Neural crest cell (in vitro differentiated cells): ENCODE measurements at regions not wholly inside any gene's neighbourhood (a gene's known extent, or its start where the extent isn't known, plus 50 kb on each side); places are given as distances from the start of the nearest gene placed in this dataset.

ENCODE experiments used
- DNase-seq: peaks from one replicate; pipeline ENCODE4 v3.0.0; 2021; ENCODE audit warnings: low read depth, mixed read lengths, low spot score
- H3K27ac Mint-ChIP-seq: one replicate; pipeline ENCODE4 v1.8.0; 2021; ENCODE audit warnings: mild to moderate bottlenecking, mixed read lengths; ENCODE audit not compliant: unreplicated experiment
- H3K27me3 Mint-ChIP-seq: 2 replicates; pipeline ENCODE4 v1.8.0; 2021; ENCODE audit warnings: low read depth, mild to moderate bottlenecking, mixed read lengths
- H3K36me3 Mint-ChIP-seq: 2 replicates; pipeline ENCODE4 v1.8.0; 2021; ENCODE audit warnings: low read depth, mild to moderate bottlenecking, mixed read lengths
- H3K4me1 Mint-ChIP-seq: 2 replicates; pipeline ENCODE4 v1.8.0; 2021; ENCODE audit warnings: mixed read lengths
- H3K4me3 Mint-ChIP-seq: one replicate; pipeline ENCODE4 v1.8.0; 2021; ENCODE audit warnings: mild to moderate bottlenecking, mixed read lengths
- H3K9me3 Mint-ChIP-seq: 2 replicates; pipeline ENCODE4 v1.8.0; 2021; ENCODE audit warnings: mixed read lengths
- CTCF ChIP-seq: fragments of 200-600 bp; sonication (generic); conservative IDR thresholded peaks from 2 replicates; pipeline ENCODE4 v1.5.0; 2021; ENCODE audit warnings: antibody characterized with exemption, mild to moderate bottlenecking

GRCh38 chr14:38716926-38717325 is 386.1 kb downstream of the SEC23A start:
- H3K27ac Mint-ChIP-seq, result no peak overlapping the region
- no peaks in the 10 kb centered on the region for H3K36me3 Mint-ChIP-seq
- no peak for TF ChIP-seq CTCF
- no peaks in the 10 kb centered on the region for H3K4me1 Mint-ChIP-seq
- H3K4me3 Mint-ChIP-seq, result no peak overlapping the region
- no peaks in the 10 kb centered on the region for H3K9me3 Mint-ChIP-seq
- peaks cover 2% of the 10 kb centered on the region for H3K27me3 Mint-ChIP-seq
- no peak for DNase-seq

GRCh38 chr14:38710881-38711280 is 392.2 kb downstream of the SEC23A start:
- TF ChIP-seq CTCF, result no peak
- no peaks in the 10 kb centered on the region for H3K9me3 Mint-ChIP-seq

GRCh38 chr14:38710196-38710595 is 392.8 kb downstream of the SEC23A start:
- H3K27me3 Mint-ChIP-seq, result peaks cover 2% of the 10 kb centered on the region

More at GRCh38 chr14:38710881-38711280, 392.2 kb downstream of the SEC23A start:
- Mint-ChIP-seq H3K27me3 (peaks cover 2% of the 10 kb centered on the region), H3K4me1 (no peaks in the 10 kb centered on the region), H3K36me3 (no peaks in the 10 kb centered on the region), H3K27ac (no peak overlapping the region), H3K4me3 (no peak overlapping the region)
- DNase-seq, result no peak

GRCh38 chr14:38705220-38705619 is 397.8 kb downstream of the SEC23A start:
- no peaks in the 10 kb centered on the region for H3K4me1 Mint-ChIP-seq
- TF ChIP-seq CTCF, result no peak
- no peaks in the 10 kb centered on the region for H3K27me3 Mint-ChIP-seq
- H3K4me3 Mint-ChIP-seq, result no peak overlapping the region
- H3K36me3 Mint-ChIP-seq, result no peaks in the 10 kb centered on the region
- DNase-seq, result no peak
- peaks cover 2% of the 10 kb centered on the region for H3K9me3 Mint-ChIP-seq
- H3K27ac Mint-ChIP-seq, result no peak overlapping the region

More at GRCh38 chr14:38710196-38710595, 392.8 kb downstream of the SEC23A start:
- no peak overlapping the region for H3K27ac Mint-ChIP-seq
- no peak overlapping the region for H3K4me3 Mint-ChIP-seq
- no peak for DNase-seq
- no peak for TF ChIP-seq CTCF
- no peaks in the 10 kb centered on the region for H3K9me3 Mint-ChIP-seq
- H3K36me3 Mint-ChIP-seq, result no peaks in the 10 kb centered on the region
- H3K4me1 Mint-ChIP-seq, result no peaks in the 10 kb centered on the region

- no peak for DNase-seq
- Mint-ChIP-seq H3K9me3 (peaks cover 10% of the 10 kb centered on the region), H3K4me1 (no peaks in the 10 kb centered on the region), H3K27ac (no peak overlapping the region), H3K4me3 (no peak overlapping the region), H3K36me3 (no peaks in the 10 kb centered on the region), H3K27me3 (no peaks in the 10 kb centered on the region)
- TF ChIP-seq CTCF, result no peak
These were observed 398.8 kb downstream of the SEC23A start for GRCh38 chr14:38704220-38704619.

- DNase-seq, result no peak
- no peak for TF ChIP-seq CTCF
- no peak overlapping the region for H3K4me3 Mint-ChIP-seq
- no peaks in the 10 kb centered on the region for H3K27me3 Mint-ChIP-seq
- no peaks in the 10 kb centered on the region for H3K36me3 Mint-ChIP-seq
- no peaks in the 10 kb centered on the region for H3K4me1 Mint-ChIP-seq
- H3K9me3 Mint-ChIP-seq, result peaks cover 22% of the 10 kb centered on the region
- no peak overlapping the region for H3K27ac Mint-ChIP-seq
These were observed 406.1 kb downstream of the SEC23A start for GRCh38 chr14:38696925-38697324.
